Activated T-cell treated with anti-CD3 and anti-CD28 coated beads, Interleukin-2, amount 50 U/mL, for 24 hours (primary cell): ENCODE measurements at regions not wholly inside any gene's neighbourhood (a gene's known extent, or its start where the extent isn't known, plus 50 kb on each side); places are given as distances from the start of the nearest gene placed in this dataset.

ENCODE experiments used
- DNase-seq: peaks from one replicate; pipeline ENCODE4 v3.0.0-alpha.2; 2020
- H3K27ac Mint-ChIP-seq: 2 replicates; pipeline ENCODE4 v1.8.0; 2020; ENCODE audit warnings: mild to moderate bottlenecking, mixed read lengths
- H3K27me3 Mint-ChIP-seq: 2 replicates; pipeline ENCODE4 v1.8.0; 2020; ENCODE audit warnings: mixed read lengths
- H3K36me3 Mint-ChIP-seq: 2 replicates; pipeline ENCODE4 v1.8.0; 2020; ENCODE audit warnings: low read depth, mixed read lengths
- H3K4me1 Mint-ChIP-seq: 2 replicates; pipeline ENCODE4 v1.8.0; 2020; ENCODE audit warnings: low read depth, mixed read lengths
- H3K4me3 Mint-ChIP-seq: 2 replicates; pipeline ENCODE4 v1.8.0; 2020; ENCODE audit warnings: mild to moderate bottlenecking, moderate library complexity, mixed read lengths
- H3K9me3 Mint-ChIP-seq: 2 replicates; pipeline ENCODE4 v1.8.0; 2020; ENCODE audit warnings: mixed read lengths

DNA sequence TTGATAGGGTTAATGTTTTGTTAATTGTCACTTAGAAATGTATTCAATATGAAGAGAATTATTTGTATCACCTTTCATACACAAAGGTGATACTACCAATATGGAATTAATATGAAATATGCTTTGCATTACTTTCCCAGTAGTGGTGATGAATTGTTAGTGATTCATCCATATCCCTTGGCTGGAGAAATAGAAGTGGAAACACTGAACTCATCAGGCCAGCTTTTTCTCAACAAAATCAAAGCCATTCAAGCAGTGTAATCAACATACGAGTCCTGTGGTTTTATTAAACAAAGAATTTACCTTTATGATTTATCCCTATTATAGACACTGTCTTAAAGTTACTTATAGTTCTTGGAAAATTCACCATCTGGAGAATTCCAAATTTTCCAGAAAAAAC, 264.0 kb upstream of the MEF2C start:
- Mint-ChIP-seq H3K27ac (no peak overlapping the region), H3K36me3 (no peaks in the 10 kb centered on the region), H3K4me3 (no peak overlapping the region), H3K27me3 (no peaks in the 10 kb centered on the region), H3K9me3 (no peaks in the 10 kb centered on the region), H3K4me1 (no peaks in the 10 kb centered on the region)
- no peak for DNase-seq

DNA sequence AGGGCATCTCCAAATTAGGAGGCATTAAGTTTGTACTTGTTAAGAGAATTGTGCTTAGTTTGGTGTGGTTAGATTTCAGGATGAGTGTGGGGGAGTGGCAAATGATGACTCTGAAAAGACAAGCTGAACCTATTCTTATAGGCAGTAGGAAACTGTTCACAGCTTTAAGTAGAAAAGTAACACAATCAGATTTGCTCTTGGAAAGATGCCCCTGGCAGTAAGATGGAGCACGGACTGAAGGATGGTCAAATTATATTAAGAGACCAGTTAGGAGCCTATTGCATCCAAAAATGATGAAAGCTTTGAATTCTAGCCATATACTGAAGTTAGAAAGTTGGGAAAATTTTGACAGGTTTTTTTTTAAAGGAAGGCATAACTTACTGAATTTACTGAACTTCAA, 254.2 kb upstream of the MEF2C start:
- Mint-ChIP-seq H3K36me3 (no peaks in the 10 kb centered on the region), H3K27me3 (no peaks in the 10 kb centered on the region), H3K4me1 (no peaks in the 10 kb centered on the region), H3K27ac (no peak overlapping the region), H3K9me3 (peaks cover 6% of the 10 kb centered on the region), H3K4me3 (no peak overlapping the region)
- no peak for DNase-seq

DNA sequence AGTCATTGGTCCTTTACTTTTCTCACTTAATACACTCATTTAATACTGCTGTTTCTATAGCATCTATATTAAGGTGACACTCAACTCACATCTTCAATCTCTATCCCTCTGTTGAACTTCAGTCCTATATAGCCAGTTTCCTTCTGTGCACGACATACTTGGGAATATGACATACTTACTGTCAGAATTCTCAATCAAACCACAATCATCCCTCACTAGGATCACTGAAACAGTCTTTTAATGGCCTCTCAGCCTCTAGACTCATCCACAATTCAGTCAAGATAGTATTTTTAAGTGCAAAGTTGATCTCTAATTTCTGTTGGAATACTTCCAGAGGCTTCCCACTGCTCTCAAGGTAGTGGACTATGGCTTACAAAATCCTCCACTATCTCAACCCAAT, 251.0 kb upstream of the MEF2C start:
- Mint-ChIP-seq H3K27me3 (no peaks in the 10 kb centered on the region), H3K27ac (no peak overlapping the region), H3K4me1 (no peaks in the 10 kb centered on the region), H3K9me3 (peaks cover 5% of the 10 kb centered on the region), H3K36me3 (no peaks in the 10 kb centered on the region), H3K4me3 (no peak overlapping the region)
- DNase-seq: no peak

DNA sequence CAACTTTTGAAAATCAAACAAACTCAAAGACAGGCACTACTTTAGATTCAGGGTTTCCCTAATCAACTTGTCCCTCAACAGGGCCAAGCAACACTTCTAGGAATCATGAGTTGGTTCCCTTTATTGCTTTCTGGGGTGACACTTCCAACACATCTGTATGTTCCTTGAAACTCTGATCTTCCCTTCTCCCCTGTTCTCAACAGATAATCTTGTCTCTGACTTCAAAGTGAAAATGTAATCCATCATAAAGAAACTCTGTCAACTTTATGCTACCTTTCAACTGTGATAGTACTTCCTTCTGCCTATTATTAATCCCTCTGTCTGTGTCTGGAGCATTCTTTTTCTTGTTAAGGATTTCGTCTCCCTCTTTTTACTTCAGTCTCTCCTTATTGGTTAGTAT, 250.1 kb upstream of the MEF2C start:
- no peaks in the 10 kb centered on the region for H3K9me3 Mint-ChIP-seq
- H3K4me3 Mint-ChIP-seq: no peak overlapping the region
- no peaks in the 10 kb centered on the region for H3K27me3 Mint-ChIP-seq
- H3K36me3 Mint-ChIP-seq: no peaks in the 10 kb centered on the region
- DNase-seq: no peak
- H3K4me1 Mint-ChIP-seq: no peaks in the 10 kb centered on the region
- no peak overlapping the region for H3K27ac Mint-ChIP-seq

DNA sequence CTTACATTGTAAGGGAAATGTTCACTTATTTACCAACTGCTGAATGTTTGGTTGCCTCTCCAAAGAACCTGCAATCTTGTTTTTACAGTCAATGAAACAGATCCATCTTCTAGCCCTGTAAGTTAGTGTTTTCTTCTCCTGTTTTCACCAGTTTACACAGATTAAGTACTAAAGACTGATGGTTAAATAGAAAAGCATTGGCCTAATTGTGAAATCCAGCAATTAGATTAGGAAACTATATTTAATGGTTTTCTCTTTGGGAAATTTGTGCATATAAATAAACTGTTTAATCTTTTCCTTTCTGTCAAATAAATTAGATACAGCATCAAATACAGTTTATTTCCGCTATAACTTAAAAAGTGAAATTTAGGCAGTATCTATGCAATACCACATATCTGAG, 247.9 kb upstream of the MEF2C start:
- Mint-ChIP-seq H3K27me3 (no peaks in the 10 kb centered on the region), H3K4me3 (no peak overlapping the region), H3K27ac (no peak overlapping the region), H3K9me3 (no peaks in the 10 kb centered on the region), H3K36me3 (no peaks in the 10 kb centered on the region), H3K4me1 (no peaks in the 10 kb centered on the region)
- DNase-seq: no peak

DNA sequence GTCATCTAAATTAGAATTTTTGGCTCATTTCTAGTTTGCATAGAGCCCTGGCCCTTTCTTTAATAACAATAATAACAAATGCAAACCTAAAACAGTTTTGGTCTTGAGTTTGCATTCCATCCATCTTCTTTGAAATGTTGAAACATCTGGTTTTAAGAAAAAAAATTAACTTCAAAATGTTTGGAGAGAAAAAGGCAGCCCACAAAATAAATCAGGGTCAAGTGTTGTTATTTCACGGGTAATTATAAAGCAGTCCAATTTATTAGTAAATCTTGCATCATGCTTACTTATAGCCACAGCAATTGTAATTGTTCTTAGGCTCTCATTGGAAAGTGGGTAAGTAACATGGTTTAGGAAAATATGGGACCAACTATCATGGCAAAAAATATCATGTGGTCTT, 247.0 kb upstream of the MEF2C start:
- no peaks in the 10 kb centered on the region for H3K4me1 Mint-ChIP-seq

DNA sequence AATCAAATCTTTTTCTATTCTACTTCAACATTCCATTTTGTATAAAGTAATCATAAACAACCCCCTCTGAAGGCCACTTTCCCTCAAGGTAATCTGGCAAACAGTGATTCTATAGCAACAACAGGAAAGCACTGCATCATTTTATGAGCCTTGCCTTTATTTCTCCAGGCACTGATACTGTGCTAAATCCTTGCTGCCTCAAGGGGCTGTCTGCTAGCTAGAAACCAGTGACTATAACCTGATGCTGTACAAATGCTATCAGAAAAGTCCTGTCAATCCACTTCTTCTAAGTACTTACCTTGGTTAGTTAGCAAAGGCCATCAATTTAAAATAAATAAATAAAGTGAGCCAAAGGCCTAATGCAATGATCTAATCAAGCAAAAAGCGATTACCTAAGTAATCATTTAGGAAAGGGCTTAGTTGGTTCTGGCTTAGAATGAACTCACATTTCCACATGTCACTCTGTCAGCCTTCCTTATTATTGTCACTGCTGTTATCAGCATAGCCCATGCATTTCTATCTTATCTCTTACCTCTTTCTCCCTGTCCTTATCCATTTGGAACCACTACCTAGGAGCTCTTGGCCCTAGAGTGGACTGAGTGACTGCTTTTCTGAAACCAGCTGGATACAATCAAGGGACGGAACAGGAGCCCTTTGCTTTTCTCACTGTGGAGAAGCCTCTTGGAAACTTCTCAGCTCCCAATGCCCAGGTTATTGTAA, 246.1 kb upstream of the MEF2C start:
- H3K9me3 Mint-ChIP-seq: no peaks in the 10 kb centered on the region
- H3K4me3 Mint-ChIP-seq: no peak overlapping the region
- H3K36me3 Mint-ChIP-seq: no peaks in the 10 kb centered on the region
- no peaks in the 10 kb centered on the region for H3K4me1 Mint-ChIP-seq
- DNase-seq: no peak
- H3K27me3 Mint-ChIP-seq: no peaks in the 10 kb centered on the region
- H3K27ac Mint-ChIP-seq: no peak overlapping the region

More for the DNA sequence above, 247.0 kb upstream of the MEF2C start:
- DNase-seq: no peak
- Mint-ChIP-seq H3K27ac (no peak overlapping the region), H3K4me3 (no peak overlapping the region), H3K27me3 (no peaks in the 10 kb centered on the region), H3K36me3 (no peaks in the 10 kb centered on the region), H3K9me3 (no peaks in the 10 kb centered on the region)

DNA sequence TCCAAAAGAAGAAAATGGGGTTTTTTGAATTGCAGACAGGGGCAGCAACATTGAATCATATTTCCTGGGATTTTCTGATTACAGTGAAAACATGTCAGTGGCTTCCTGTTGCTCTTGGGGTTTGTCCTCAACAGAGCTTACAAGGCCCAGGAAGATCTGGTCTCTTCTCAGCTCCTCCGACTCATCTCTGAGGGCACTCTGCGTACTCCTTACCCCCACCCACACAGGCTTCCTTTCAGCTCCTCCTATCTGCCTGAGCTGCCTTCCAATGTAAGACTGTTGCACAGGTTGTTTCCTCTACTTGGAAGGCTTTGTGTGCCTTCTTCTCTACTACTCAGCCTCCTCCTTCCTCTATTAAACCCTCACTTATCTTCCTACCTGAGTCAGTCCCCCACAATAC, 245.1 kb upstream of the MEF2C start:
- H3K27ac Mint-ChIP-seq: no peak overlapping the region
- DNase-seq: no peak

DNA sequence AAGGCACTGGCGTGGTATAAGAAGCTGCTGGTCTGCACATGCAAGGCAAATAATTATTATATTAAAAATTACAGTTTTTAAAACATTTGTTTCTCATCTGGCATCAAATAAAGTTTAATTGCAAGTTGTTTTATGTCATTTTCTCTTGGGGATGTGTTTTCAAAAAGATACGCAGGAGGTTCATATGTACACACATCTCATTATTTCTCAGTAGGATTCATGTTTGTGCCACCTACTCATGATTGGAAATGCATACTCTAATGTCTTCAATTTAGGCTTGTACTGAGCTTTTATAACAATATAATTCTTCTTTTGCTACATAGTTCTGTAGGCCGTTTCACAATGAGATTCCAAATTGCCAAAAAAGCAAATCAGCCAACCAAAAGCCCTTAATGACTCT, 244.2 kb upstream of the MEF2C start:
- no peak for DNase-seq
- Mint-ChIP-seq H3K36me3 (no peaks in the 10 kb centered on the region), H3K4me1 (no peaks in the 10 kb centered on the region), H3K4me3 (no peak overlapping the region), H3K27ac (no peak overlapping the region), H3K9me3 (no peaks in the 10 kb centered on the region), H3K27me3 (no peaks in the 10 kb centered on the region)

More for the DNA sequence above, 245.1 kb upstream of the MEF2C start:
- H3K4me1 Mint-ChIP-seq: no peaks in the 10 kb centered on the region
- no peak overlapping the region for H3K4me3 Mint-ChIP-seq
- no peaks in the 10 kb centered on the region for H3K36me3 Mint-ChIP-seq
- H3K9me3 Mint-ChIP-seq: no peaks in the 10 kb centered on the region
- no peaks in the 10 kb centered on the region for H3K27me3 Mint-ChIP-seq

DNA sequence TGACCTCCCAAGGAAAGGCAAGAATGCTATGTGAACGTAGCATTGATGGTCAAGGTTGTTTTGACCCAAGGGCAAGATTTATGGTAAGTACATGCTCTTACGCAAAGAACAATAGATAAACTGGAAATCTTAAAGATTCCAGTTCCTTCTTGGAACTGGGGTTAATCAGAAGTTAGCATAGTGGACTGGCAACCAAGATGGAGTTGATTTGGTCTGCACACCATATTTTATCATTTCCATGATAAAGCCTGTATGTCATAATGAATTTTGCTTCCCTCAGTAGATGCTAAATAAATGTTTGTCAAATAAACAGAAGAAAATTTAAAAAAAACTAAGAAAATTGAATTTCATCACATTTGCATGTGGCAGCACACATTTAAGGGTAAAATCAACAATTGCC, 242.4 kb upstream of the MEF2C start:
- DNase-seq: no peak
- H3K27me3 Mint-ChIP-seq: no peaks in the 10 kb centered on the region
- no peaks in the 10 kb centered on the region for H3K36me3 Mint-ChIP-seq
- no peaks in the 10 kb centered on the region for H3K4me1 Mint-ChIP-seq
- no peaks in the 10 kb centered on the region for H3K9me3 Mint-ChIP-seq
- no peak overlapping the region for H3K4me3 Mint-ChIP-seq
- H3K27ac Mint-ChIP-seq: no peak overlapping the region

DNA sequence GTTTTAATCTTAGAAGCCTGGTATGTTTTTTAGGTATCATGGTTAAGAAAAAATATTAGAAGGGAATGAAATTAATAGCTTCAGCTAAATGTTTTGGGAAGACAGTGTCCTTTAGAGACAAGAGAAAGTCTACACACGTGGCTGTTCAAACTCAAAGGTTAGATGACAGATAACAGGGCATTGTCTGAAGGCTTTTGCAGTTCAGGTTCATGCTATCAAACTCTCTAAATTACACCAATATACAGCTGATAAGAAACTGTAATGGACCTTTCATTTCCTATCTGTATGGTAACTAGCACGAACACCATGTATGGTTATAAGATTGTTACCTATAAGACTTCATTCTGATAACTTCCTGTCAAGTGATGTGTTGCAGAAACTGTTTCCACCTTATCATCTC, 240.6 kb upstream of the MEF2C start:
- no peaks in the 10 kb centered on the region for H3K36me3 Mint-ChIP-seq
- H3K4me3 Mint-ChIP-seq: no peak overlapping the region
- H3K9me3 Mint-ChIP-seq: no peaks in the 10 kb centered on the region
- DNase-seq: no peak
- H3K27me3 Mint-ChIP-seq: no peaks in the 10 kb centered on the region
- H3K27ac Mint-ChIP-seq: no peak overlapping the region
- no peaks in the 10 kb centered on the region for H3K4me1 Mint-ChIP-seq

DNA sequence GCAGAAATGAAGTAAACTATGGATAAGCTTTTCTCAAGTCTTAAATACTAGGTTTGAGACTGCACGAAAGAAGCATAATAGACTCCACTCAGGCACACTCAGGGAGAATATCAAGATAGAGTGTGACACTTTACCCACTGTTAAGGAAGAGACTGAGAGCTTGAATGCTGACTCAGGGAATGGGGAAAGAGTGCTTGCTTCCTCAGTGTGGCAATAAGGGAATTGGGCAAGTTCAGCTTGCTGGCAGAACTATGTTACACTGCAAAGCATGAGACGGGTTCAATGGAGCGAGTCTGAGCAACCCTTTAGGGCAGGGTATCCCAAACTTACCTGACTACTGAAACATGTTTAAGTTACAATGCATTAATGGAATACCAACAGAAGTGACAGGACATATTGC, 237.7 kb upstream of the MEF2C start:
- Mint-ChIP-seq H3K36me3 (no peaks in the 10 kb centered on the region), H3K9me3 (no peaks in the 10 kb centered on the region), H3K27ac (no peak overlapping the region), H3K4me1 (no peaks in the 10 kb centered on the region), H3K4me3 (no peak overlapping the region), H3K27me3 (no peaks in the 10 kb centered on the region)
- DNase-seq: no peak

DNA sequence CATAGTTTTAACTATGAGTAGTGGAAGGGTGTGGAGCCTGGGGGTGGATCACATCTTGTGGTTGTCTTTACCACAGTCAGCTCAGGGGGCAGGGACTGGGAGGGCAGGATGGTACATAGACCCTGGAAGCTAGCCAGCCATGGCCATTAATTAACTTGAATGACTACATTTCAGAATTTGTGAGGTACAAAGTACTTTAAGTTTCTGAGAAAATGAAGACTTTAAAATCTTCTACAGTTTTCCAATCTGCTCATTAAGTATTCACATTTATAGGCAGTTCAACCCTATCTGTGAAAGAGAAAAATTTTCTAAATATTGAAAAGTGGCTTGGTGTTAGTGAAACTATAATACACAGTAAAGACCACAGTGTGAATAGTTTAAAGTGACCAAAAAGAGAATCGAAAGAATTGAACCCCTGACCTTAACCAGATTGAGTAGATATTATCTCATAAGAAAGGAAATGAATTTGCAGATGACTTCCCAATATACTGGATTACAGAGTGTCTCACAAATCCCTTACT, 234.2 kb upstream of the MEF2C start:
- no peaks in the 10 kb centered on the region for H3K4me1 Mint-ChIP-seq
- H3K27ac Mint-ChIP-seq: no peak overlapping the region
- no peaks in the 10 kb centered on the region for H3K27me3 Mint-ChIP-seq
- no peaks in the 10 kb centered on the region for H3K36me3 Mint-ChIP-seq
- no peak for DNase-seq
- no peaks in the 10 kb centered on the region for H3K9me3 Mint-ChIP-seq
- no peak overlapping the region for H3K4me3 Mint-ChIP-seq

DNA sequence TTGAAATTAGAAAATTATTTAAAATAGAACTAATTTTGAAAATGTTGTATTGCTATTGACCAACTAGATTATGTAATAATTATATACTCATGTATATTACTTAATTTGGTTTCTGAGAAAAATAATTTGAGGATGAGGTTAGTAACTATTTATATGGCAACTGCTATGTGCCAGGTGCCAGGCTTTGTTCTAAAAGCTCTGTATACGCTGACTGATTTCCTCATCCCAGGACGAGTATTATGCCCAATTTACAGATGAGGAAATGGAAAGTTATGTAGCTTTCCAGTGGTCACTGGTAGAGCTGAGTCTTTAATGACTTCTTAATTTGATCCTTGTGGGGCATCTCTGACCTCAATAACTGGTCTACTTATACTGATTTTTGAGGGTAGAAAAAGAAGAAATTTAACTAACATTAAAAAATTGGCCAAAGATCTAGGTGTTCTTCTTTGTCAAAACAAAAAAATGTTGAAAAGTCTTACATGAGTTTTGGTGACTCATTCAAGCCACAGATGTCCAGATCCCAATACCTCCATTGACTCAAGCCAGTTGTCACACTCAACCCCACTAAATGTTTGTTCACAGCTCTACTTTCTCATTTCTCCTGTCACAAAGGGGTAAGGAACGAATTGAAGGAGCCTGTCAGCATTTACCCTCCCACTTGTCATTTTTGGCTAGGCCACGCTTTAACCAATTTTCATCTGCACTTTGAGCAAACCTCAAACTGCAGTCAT, 228.1 kb upstream of the MEF2C start:
- Mint-ChIP-seq H3K27ac (no peak overlapping the region), H3K4me1 (no peaks in the 10 kb centered on the region), H3K9me3 (no peaks in the 10 kb centered on the region), H3K36me3 (no peaks in the 10 kb centered on the region), H3K4me3 (no peak overlapping the region), H3K27me3 (no peaks in the 10 kb centered on the region)
- no peak for DNase-seq

DNA sequence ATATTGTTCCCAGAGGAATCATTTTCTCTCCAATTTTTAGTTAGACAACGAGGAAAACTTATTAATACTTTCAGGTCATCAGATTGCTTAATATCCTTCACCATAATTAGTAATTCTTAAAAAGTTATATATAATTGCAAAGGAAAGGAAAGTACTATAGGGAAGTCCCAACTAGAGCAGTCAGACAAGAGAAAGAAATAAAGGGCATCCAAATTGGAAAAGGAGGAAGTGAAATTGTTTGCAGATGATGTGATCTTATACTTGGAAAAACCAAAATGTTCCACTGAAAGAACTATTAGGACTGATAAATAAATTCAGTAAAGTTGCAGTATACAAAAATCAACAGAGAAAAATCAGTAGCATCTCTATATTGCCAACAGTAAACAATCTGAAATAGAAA, 223.5 kb upstream of the MEF2C start:
- H3K9me3 Mint-ChIP-seq: peaks cover 3% of the 10 kb centered on the region
- no peak overlapping the region for H3K4me3 Mint-ChIP-seq
- H3K4me1 Mint-ChIP-seq: no peaks in the 10 kb centered on the region
- no peaks in the 10 kb centered on the region for H3K27me3 Mint-ChIP-seq
- DNase-seq: no peak
- no peaks in the 10 kb centered on the region for H3K36me3 Mint-ChIP-seq
- H3K27ac Mint-ChIP-seq: no peak overlapping the region
